GM10266 (cell line): ENCODE measurements at regions not wholly inside any gene's neighbourhood (a gene's known extent, or its start where the extent isn't known, plus 50 kb on each side); places are given as distances from the start of the nearest gene placed in this dataset.

Experiments
- DNase-seq: peaks from one replicate; pipeline ENCODE4 v3.0.0; 2012; ENCODE audit errors: extremely low spot score
- TF ChIP-seq, protein P1 (sequence below): IDR thresholded peaks from 2 replicates; pipeline ENCODE4 v1.5.1; 2012; ENCODE audit warnings: mild to moderate bottlenecking, low read depth; ENCODE audit not compliant: control insufficient read depth, insufficient read depth; ENCODE audit errors: missing control alignments

DNA sequence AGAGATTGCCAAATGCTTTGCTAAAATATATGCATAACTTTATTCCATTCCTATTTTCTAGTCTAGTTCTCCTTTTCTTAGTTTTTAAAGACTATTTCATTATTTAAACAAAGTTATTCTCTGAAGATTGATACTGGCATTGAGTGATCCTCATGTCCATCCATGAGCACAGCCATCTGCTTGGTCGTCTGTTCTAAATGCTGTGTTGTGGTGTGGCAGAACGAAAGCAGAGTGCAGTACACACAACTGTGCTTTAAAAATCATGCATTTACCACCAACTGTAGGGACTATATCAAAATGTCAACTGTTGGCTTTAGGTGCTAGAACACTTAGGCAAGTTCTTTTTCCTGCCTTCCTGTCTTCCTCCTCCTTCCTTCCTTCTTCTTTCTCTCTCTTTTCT is 226.6 kb downstream of the ACKR3 start:
- DNase-seq: no peak
- TF ChIP-seq, protein P1, sequence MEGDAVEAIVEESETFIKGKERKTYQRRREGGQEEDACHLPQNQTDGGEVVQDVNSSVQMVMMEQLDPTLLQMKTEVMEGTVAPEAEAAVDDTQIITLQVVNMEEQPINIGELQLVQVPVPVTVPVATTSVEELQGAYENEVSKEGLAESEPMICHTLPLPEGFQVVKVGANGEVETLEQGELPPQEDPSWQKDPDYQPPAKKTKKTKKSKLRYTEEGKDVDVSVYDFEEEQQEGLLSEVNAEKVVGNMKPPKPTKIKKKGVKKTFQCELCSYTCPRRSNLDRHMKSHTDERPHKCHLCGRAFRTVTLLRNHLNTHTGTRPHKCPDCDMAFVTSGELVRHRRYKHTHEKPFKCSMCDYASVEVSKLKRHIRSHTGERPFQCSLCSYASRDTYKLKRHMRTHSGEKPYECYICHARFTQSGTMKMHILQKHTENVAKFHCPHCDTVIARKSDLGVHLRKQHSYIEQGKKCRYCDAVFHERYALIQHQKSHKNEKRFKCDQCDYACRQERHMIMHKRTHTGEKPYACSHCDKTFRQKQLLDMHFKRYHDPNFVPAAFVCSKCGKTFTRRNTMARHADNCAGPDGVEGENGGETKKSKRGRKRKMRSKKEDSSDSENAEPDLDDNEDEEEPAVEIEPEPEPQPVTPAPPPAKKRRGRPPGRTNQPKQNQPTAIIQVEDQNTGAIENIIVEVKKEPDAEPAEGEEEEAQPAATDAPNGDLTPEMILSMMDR: no peak

DNA sequence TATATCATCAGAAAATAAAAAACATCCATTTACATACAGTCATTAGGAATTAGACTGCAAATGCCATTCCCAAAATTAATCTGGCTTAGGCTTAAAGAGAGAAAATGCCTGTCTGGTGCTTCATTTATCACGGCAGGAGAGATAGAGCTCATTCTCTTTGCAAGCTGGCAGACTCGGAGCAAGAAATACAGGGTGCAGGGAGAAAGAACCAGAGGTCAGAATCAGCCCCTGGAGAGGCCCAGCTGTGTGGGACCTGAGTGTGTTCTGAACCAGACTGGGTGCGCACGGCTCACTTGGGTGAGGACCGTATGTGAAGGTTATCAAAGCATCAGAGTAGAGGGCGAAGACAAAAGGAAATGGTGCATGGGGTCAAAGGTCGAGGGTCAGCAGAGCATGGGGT is 227.8 kb downstream of the ACKR3 start:
- DNase-seq: no peak
- TF ChIP-seq, protein P1: no peak

DNA sequence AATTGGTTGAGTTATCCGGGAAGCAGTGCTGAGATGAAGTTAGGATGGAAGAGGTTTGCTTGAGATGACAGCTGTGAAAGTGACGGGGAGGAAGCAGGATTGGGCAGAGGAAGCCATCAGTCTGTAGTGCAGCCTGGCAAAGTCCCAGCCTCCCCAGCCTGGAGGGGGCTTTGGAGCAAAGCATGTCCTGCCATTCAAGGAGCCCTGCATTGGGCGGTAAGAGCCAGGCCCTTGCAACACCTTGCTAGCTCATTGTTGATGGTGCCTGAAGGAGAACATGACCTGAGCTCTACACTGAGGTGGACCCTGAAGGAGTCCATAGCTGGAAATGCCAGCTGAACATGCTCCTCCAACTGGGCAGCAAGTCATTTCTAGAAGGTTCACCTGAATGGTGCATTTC is 228.9 kb downstream of the ACKR3 start:
- no peak for DNase-seq
- TF ChIP-seq, protein P1: no peak

DNA sequence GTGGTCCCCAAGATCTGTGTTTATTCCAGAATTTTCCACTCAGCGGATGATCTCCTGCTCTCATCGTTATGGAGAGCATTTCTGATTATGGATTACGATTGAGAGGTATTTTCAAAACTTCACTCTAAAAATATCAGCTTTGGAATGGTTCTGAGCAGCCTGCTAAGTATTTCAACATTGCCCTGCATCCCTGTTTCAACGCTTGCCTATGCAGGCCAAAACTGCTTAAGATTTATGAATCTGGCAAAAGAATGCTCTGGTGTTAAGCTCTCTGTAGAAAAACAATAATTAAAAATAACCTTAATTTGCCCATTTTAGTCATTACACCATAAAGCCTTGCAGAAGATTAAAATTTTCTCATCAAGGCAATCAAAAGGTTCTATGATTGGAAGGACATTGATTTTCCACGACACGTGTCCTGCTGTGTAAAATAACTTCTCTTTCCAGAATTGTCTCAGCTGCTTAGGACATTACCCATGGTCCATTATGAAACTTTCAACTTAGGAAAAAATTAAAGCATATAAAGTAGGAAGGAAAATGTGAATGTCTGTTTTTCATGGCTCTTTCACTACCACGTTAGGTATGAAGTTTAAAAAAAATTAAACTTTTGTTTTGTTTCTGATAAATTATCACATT is 229.9 kb downstream of the ACKR3 start:
- DNase-seq: no peak
- TF ChIP-seq, protein P1: no peak

DNA sequence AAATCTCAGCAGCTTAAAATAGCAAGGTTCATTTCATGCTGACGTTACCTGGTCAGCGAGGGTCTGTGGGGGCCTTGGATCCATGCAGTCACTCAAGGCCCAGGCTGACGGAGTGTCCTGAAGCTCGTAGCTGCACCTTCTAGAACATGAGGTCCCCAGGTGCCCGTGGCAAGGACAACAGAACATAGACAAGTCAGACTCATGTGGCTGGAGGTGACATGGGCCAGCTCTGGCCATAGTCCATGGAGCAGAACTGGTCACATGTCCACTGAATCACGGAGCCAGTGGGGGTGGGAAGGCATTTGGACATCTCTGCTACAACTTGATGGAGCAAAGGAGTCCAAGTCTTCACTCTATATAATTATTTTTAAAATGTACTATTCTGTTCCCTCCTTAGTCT is 233.2 kb downstream of the ACKR3 start:
- DNase-seq: no peak
- TF ChIP-seq, protein P1: no peak

DNA sequence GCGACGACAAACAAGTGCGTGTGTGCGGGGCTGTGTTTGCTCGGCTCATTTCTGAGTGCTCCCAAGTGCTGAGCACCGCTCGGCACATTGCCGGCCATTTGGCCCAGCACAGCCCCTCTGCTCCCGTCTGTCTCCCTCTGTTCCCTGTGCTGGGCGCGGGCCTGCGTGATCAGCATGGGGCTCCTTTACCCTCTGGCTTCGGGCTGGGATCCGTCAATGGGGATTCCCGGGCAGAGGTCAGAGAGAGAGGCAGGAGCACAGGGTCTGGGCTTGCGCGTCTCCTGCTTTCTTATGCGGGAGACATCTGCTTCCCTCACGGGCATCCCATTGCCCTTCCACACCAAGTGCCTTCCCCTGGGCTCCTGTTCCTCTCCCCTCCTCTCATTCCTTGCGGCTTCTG is 234.0 kb downstream of the ACKR3 start:
- TF ChIP-seq, protein P1: no peak
- DNase-seq: no peak

DNA sequence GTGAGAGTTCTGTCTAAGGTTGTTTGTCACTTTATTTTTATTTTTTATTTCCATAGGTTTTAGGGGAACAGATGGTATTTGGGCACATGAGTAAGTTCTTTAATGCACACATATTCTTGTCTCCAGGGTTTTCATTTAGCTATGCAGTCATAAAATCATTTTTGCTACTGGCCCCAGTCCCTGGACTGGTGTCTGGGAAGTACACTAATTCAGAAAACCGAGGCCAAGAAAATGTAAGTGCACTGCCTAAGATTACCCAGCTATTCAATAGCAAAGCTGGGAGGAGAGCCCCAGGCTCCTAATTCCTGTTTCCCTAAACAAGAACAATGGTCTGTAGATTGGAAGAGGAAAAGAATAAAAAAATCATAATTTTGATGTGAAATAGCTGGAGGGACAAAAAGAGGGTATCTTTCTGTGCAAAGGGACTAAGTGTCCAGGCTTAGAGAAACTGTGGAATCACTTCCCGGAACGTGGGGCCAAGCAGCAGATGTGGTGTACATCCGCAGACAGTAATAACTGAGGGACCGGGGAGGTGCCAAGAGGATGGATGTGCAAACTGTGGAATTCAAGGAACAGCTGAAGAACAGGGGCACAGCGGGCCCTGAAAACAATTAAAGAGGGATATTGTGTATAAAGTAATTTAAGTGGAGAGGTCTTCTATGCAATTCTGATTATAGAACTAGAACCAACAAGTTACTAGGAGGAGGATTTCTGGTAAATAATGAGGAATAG is 236.3 kb downstream of the ACKR3 start:
- TF ChIP-seq, protein P1: no peak
- DNase-seq: no peak
